SK-N-SH (cell line): ENCODE measurements at regions not wholly inside any gene's neighbourhood (a gene's known extent, or its start where the extent isn't known, plus 50 kb on each side); places are given as distances from the start of the nearest gene placed in this dataset.

ENCODE experiments used
- CTCF ChIA-PET: fragments of 300-600, 350-600 bp; formaldehyde crosslinking; extraction: SDS; loops from one replicate; lab custom pipeline; 2021; lab: Yijun Ruan, JAX
- POLR2A ChIA-PET: fragments of 350-600 bp; sonication (Branson Sonifier 250); formaldehyde crosslinking; extraction: SDS; loops from one replicate; lab custom pipeline; 2020; ENCODE audit warnings: antibody characterized with exemption, inconsistent platforms; lab: Yijun Ruan, JAX
- DNase-seq: peaks from one replicate; pipeline ENCODE4 v3.0.0; 2012
- H2AFZ ChIP-seq: fragments of 200-600 bp; sonication (generic); 2 replicates; pipeline ENCODE4 v1.8.1; 2016; ENCODE audit warnings: antibody characterized with exemption, mild to moderate bottlenecking, low read depth
- H3F3A ChIP-seq: fragments of 200-600 bp; sonication (generic); replicated peaks from 2 replicates; pipeline ENCODE3; 2016; ENCODE audit warnings: antibody characterized with exemption, mild to moderate bottlenecking; ENCODE audit not compliant: insufficient read depth
- H3K27ac ChIP-seq, 2 experiments: fragments of 200-500 bp in 1 of 2; fragments of 200-600 bp in 1 of 2; sonication (Bioruptor generic) in 1 of 2; sonication (generic), shearing (Covaris generic) in 1 of 2; 2 replicates each; pipeline versions ENCODE4 v1.5.1 to v1.6.1; 2014 to 2016; ENCODE audit warnings: low read depth in 2 of 2, inconsistent platforms in 1 of 2, low read length in 1 of 2, mild to moderate bottlenecking in 1 of 2, mixed read lengths in 1 of 2
- H3K27me3 ChIP-seq: fragments of 200-600 bp; sonication (generic), shearing (Covaris generic); 2 replicates; pipeline ENCODE4 v1.6.1; 2016; ENCODE audit warnings: mixed run types; ENCODE audit not compliant: insufficient read depth
- H3K36me3 ChIP-seq, 2 experiments: fragments of 200-500 bp in 1 of 2; fragments of 200-600 bp in 1 of 2; sonication (Bioruptor generic) in 1 of 2; sonication (generic) in 1 of 2; replicated peaks in 1 of 2; 2 replicates each; pipeline versions ENCODE3 to v1.5.1; 2014 to 2016; ENCODE audit warnings: low read length in 1 of 2, mild to moderate bottlenecking in 1 of 2; ENCODE audit not compliant: insufficient read depth in 2 of 2, control insufficient read depth in 1 of 2
- H3K4me1 ChIP-seq, 2 experiments: fragments of 200-500 bp in 1 of 2; fragments of 200-600 bp in 1 of 2; sonication (Bioruptor generic) in 1 of 2; sonication (generic), shearing (Covaris generic) in 1 of 2; 2 replicates each; pipeline versions ENCODE4 v1.5.1 to v1.6.1; 2014 to 2016; ENCODE audit warnings: low read depth in 1 of 2, low read length in 1 of 2, mixed run types in 1 of 2; ENCODE audit not compliant: insufficient read depth in 2 of 2, control insufficient read depth in 1 of 2
- H3K4me2 ChIP-seq: fragments of 200-600 bp; sonication (generic), shearing (Covaris generic); 2 replicates; pipeline ENCODE4 v1.6.1; 2017; ENCODE audit warnings: mixed run types
- H3K4me3 ChIP-seq, 2 experiments: fragments of 200-500 bp in 1 of 2; fragments of 200-600 bp in 1 of 2; sonication (Bioruptor generic) in 1 of 2; sonication (generic), shearing (Covaris generic) in 1 of 2; 2 replicates each; pipeline versions ENCODE4 v1.5.1 to v1.8.1; 2014 to 2016; ENCODE audit warnings: low read depth in 2 of 2, inconsistent platforms in 1 of 2, low read length in 1 of 2, mild to moderate bottlenecking in 1 of 2, mixed read lengths in 1 of 2, moderate library complexity in 1 of 2
- H3K79me2 ChIP-seq: fragments of 200-600 bp; sonication (generic); 2 replicates; pipeline ENCODE4 v1.8.1; 2017; ENCODE audit warnings: mild to moderate bottlenecking; ENCODE audit not compliant: insufficient read depth
- H3K9ac ChIP-seq: fragments of 200-600 bp; sonication (generic); 2 replicates; pipeline ENCODE4 v1.6.1; 2017; ENCODE audit warnings: mixed run types
- H3K9me2 ChIP-seq: fragments of 200-600 bp; sonication (generic); 2 replicates; pipeline ENCODE4 v1.6.1; 2017; ENCODE audit warnings: mixed run types
- H3K9me3 ChIP-seq: fragments of 200-600 bp; sonication (generic); 2 replicates; pipeline ENCODE4 v1.6.1; 2017; ENCODE audit warnings: mixed run types, mild to moderate bottlenecking, moderate library complexity
- H4K20me1 ChIP-seq: fragments of 200-600 bp; sonication (generic); 2 replicates; pipeline ENCODE4 v1.6.1; 2017; ENCODE audit warnings: mild to moderate bottlenecking, mixed run types; ENCODE audit not compliant: insufficient read depth
- ELF1 ChIP-seq: IDR thresholded peaks from 2 replicates; pipeline ENCODE4 v1.4.0; 2012
- EP300 ChIP-seq, 2 experiments: IDR thresholded peaks; 2 replicates each; pipeline versions ENCODE4 v1.4.0 to v1.6.1; 2012; ENCODE audit warnings: borderline replicate concordance in 1 of 2, low read depth in 1 of 2, low read length in 1 of 2
- FOSL2 ChIP-seq: IDR thresholded peaks from 2 replicates; pipeline ENCODE4 v1.4.0; 2012; ENCODE audit warnings: low read depth, mild to moderate bottlenecking, moderate library complexity, borderline replicate concordance
- FOXM1 ChIP-seq: IDR thresholded peaks from 2 replicates; pipeline ENCODE4 v1.4.0; 2012; ENCODE audit warnings: low read depth, mild to moderate bottlenecking
- GABPA ChIP-seq: IDR thresholded peaks from 2 replicates; pipeline ENCODE4 v1.4.0; 2012; ENCODE audit warnings: low read depth, mild to moderate bottlenecking
- JUND ChIP-seq: IDR thresholded peaks from 2 replicates; pipeline ENCODE4 v1.4.0; 2012
- MAX ChIP-seq: IDR thresholded peaks from 2 replicates; pipeline ENCODE4 v1.4.0; 2012; ENCODE audit warnings: low read depth
- MEF2A ChIP-seq: IDR thresholded peaks from 2 replicates; pipeline ENCODE4 v1.4.0; 2012; ENCODE audit warnings: low read depth, borderline replicate concordance
- MXI1 ChIP-seq: IDR thresholded peaks from 2 replicates; pipeline ENCODE4 v1.6.1; 2012; ENCODE audit warnings: mild to moderate bottlenecking, low read depth, low read length, improper control_type of control experiment
- NFIC ChIP-seq: IDR thresholded peaks from 2 replicates; pipeline ENCODE4 v1.4.0; 2012; ENCODE audit warnings: borderline replicate concordance
- NRF1 ChIP-seq: IDR thresholded peaks from 2 replicates; pipeline ENCODE4 v1.6.1; 2012; ENCODE audit warnings: low read depth, mild to moderate bottlenecking, low read length
- RAD21 ChIP-seq: IDR thresholded peaks from 2 replicates; pipeline ENCODE4 v1.6.1; 2012; ENCODE audit warnings: mild to moderate bottlenecking, low read length
- RCOR1 ChIP-seq: fragments of 150-350 bp; IDR thresholded peaks from 2 replicates; pipeline ENCODE4 v1.6.1; 2017; ENCODE audit warnings: antibody characterized with exemption, low read length
- REST ChIP-seq: IDR thresholded peaks from 2 replicates; pipeline ENCODE4 v1.6.1; 2012; ENCODE audit warnings: mild to moderate bottlenecking, low read depth, low read length, moderate library complexity
- SIN3A ChIP-seq: IDR thresholded peaks from 2 replicates; pipeline ENCODE4 v1.6.1; 2012; ENCODE audit warnings: low read depth, mild to moderate bottlenecking, low read length, moderate library complexity, borderline replicate concordance
- SMC3 ChIP-seq: IDR thresholded peaks from 2 replicates; pipeline ENCODE4 v1.6.1; 2012; ENCODE audit warnings: low read depth, low read length, improper control_type of control experiment
- TAF1 ChIP-seq: IDR thresholded peaks from 2 replicates; pipeline ENCODE4 v1.6.1; 2012; ENCODE audit warnings: low read depth, mild to moderate bottlenecking, low read length, moderate library complexity, borderline replicate concordance
- USF1 ChIP-seq: IDR thresholded peaks from 2 replicates; pipeline ENCODE4 v1.4.0; 2012; ENCODE audit warnings: low read depth, borderline replicate concordance
- YY1 ChIP-seq: IDR thresholded peaks from 2 replicates; pipeline ENCODE4 v1.4.0; 2012; ENCODE audit warnings: low read depth, mild to moderate bottlenecking
- WGBS: methylation state at CpG from one replicate; pipeline ENCODE4 v1.1.6; 2017; ENCODE audit warnings: low lambda C conversion rate; 5-methylcytosine and 5-hydroxymethylcytosine counted together
- TF ChIP-seq, protein P1 (sequence below): fragments of 200-600 bp; sonication (generic); IDR thresholded peaks from 2 replicates; pipeline ENCODE4 v1.6.1; 2017; ENCODE audit warnings: antibody characterized with exemption, mild to moderate bottlenecking, moderate library complexity
- TF ChIP-seq, protein P2 (sequence below): fragments of 150-350 bp; IDR thresholded peaks from 2 replicates; pipeline ENCODE4 v1.6.1; 2017; ENCODE audit warnings: antibody characterized with exemption, low read length, low read depth, borderline replicate concordance

DNA sequence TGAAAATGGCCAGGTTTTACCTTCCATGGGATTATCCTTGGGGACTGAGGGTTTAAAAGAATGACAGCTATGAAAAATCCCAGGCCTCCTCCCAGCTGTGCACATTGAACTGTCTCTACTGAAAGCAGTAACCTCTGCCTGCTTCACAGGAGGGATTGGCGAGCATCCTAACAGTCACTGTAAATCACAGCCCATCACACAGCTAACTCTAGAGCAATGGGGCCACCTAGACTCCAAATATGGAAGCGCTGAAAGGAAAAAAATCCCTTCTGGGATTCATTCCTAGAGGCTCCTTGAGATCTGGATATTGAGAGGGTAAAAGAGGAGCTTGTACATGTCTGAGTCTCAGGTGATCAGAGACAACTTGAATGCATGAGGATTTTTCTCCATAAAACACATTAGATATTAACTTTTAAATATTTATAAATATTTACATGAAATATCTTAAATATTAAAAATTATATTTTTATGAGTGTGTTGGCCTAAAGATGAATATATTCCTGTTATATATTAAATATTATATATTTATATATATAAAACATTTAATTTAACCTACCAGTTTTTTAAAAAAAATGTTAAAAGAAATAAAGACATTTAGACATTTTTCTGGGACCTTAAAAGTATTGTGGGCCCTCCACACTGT, 133.8 kb upstream of the SLC24A2 start:
- no peaks in the 10 kb centered on the region for H3K9me3 ChIP-seq
- 8% methylated on average over 2 of the region's 2 CpGs for WGBS
- no peak overlapping the region for H3K4me2 ChIP-seq
- peaks cover 4% of the 10 kb centered on the region for H3F3A ChIP-seq
- no peaks in the 10 kb centered on the region for H3K79me2 ChIP-seq
- DNase-seq: peak; percentile 72
- H3K27ac ChIP-seq: no peak overlapping the region
- no peaks in the 10 kb centered on the region for H3K9me2 ChIP-seq
- no peaks in the 10 kb centered on the region for H3K36me3 ChIP-seq
- H3K4me3 ChIP-seq: peak overlapping the region in 1 of 2 experiments; percentile 54; a peak in 1 of 4 replicates
- TF ChIP-seq SMC3 (peak; percentile 72), FOXM1 (no peak), FOSL2 (no peak), EP300 (IDR thresholded peaks at IDR 0.05; ENCODE audit: borderline replicate concordance in 1 of 2, low read depth in 1 of 2, low read length in 1 of 2) (0 out of 4 replicates have a peak, but pooled peaks of 1 of the 2 experiments have one; percentile 17), RAD21 (peak; percentile 93), NRF1 (no peak), MXI1 (peak; percentile 38; the same call in 1 of the 2 replicates), MEF2A (no peak), ELF1 (no peak), SIN3A (no peak), MAX (no peak), RCOR1 (0 out of 2 replicates have a peak, but pooled peaks have one; percentile 30)
- TF ChIP-seq, protein P1, sequence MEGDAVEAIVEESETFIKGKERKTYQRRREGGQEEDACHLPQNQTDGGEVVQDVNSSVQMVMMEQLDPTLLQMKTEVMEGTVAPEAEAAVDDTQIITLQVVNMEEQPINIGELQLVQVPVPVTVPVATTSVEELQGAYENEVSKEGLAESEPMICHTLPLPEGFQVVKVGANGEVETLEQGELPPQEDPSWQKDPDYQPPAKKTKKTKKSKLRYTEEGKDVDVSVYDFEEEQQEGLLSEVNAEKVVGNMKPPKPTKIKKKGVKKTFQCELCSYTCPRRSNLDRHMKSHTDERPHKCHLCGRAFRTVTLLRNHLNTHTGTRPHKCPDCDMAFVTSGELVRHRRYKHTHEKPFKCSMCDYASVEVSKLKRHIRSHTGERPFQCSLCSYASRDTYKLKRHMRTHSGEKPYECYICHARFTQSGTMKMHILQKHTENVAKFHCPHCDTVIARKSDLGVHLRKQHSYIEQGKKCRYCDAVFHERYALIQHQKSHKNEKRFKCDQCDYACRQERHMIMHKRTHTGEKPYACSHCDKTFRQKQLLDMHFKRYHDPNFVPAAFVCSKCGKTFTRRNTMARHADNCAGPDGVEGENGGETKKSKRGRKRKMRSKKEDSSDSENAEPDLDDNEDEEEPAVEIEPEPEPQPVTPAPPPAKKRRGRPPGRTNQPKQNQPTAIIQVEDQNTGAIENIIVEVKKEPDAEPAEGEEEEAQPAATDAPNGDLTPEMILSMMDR: peak; percentile 53
- peaks cover 0 to 6% of the 10 kb centered on the region in 2 experiments; a peak in 2 of 4 replicates for H3K4me1 ChIP-seq
- CTCF ChIA-PET: interaction anchor here (0.6 to 2.0 kb wide), 42 partner anchors 9 to 1188 kb away, joined by 3 to 37 read pairs (median 4); no protein-coding TSS in a partner anchor
- no peaks in the 10 kb centered on the region for H4K20me1 ChIP-seq
- H3K9ac ChIP-seq: no peak overlapping the region
- no peaks in the 10 kb centered on the region for H3K27me3 ChIP-seq
- no peak overlapping the region for H2AFZ ChIP-seq
- POLR2A ChIA-PET: no interaction called here

GRCh38 chr9:19920401-19920800, 131.6 kb upstream of the SLC24A2 start:
- no peaks in the 10 kb centered on the region for H3K27me3 ChIP-seq
- no peak for DNase-seq
- 41% methylated on average over 6 of the region's 6 CpGs for WGBS
- no peak overlapping the region for H3K4me2 ChIP-seq
- H4K20me1 ChIP-seq: no peaks in the 10 kb centered on the region
- POLR2A ChIA-PET: no interaction called here
- no peaks in the 10 kb centered on the region for H3K36me3 ChIP-seq
- H3K9ac ChIP-seq: no peak overlapping the region
- H3K27ac ChIP-seq: no peak overlapping the region
- CTCF ChIA-PET: no interaction called here
- no peak overlapping the region for H2AFZ ChIP-seq
- no peaks in the 10 kb centered on the region for H3K79me2 ChIP-seq
- H3K9me3 ChIP-seq: no peaks in the 10 kb centered on the region
- H3K9me2 ChIP-seq: no peaks in the 10 kb centered on the region
- no peaks in the 10 kb centered on the region for H3K4me1 ChIP-seq
- H3F3A ChIP-seq: peaks cover 4% of the 10 kb centered on the region
- no peak overlapping the region for H3K4me3 ChIP-seq
- TF ChIP-seq YY1: no peak
- TF ChIP-seq JUND: no peak
- no peak for TF ChIP-seq USF1
- TF ChIP-seq FOSL2: no peak
- TF ChIP-seq REST: no peak
- TF ChIP-seq, protein P2, sequence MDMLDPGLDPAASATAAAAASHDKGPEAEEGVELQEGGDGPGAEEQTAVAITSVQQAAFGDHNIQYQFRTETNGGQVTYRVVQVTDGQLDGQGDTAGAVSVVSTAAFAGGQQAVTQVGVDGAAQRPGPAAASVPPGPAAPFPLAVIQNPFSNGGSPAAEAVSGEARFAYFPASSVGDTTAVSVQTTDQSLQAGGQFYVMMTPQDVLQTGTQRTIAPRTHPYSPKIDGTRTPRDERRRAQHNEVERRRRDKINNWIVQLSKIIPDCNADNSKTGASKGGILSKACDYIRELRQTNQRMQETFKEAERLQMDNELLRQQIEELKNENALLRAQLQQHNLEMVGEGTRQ: no peak
- TF ChIP-seq TAF1: no peak
- no peak for TF ChIP-seq MEF2A
- no peak for TF ChIP-seq NRF1
- TF ChIP-seq SMC3: no peak
- no peak for TF ChIP-seq NFIC
- no peak for TF ChIP-seq MXI1
- TF ChIP-seq GABPA: no peak
